Body of pancreas (tissue), 4 donors: ENCODE measurements at regions not wholly inside any gene's neighbourhood (a gene's known extent, or its start where the extent isn't known, plus 50 kb on each side); places are given as distances from the start of the nearest gene placed in this dataset.

ENCODE experiments used
- ATAC-seq: fragments of 150-250 bp; one replicate; pipeline ENCODE4 v1.9.1; 2016
- DNase-seq, 4 donors: peaks; one replicate each; pipeline ENCODE4 v3.0.0-alpha.2; 2019
- H3K27ac ChIP-seq, 4 donors: fragments of 200-600 bp; sonication (generic); 1 replicate in 3 of 4; 2 replicates in 1 of 4; pipeline versions ENCODE4 v1.5.1 to v1.6.1; 2016 to 2019; ENCODE audit warnings: mild to moderate bottlenecking in 1 of 4, mixed read lengths in 1 of 4, moderate library complexity in 1 of 4
- H3K27me3 ChIP-seq, 2 donors: fragments of 200-600 bp; sonication (generic); one replicate each; pipeline ENCODE4 v1.6.0; 2016; ENCODE audit warnings: mild to moderate bottlenecking in 1 of 2
- H3K36me3 ChIP-seq, 2 donors: fragments of 200-600 bp; sonication (generic); replicated peaks in 1 of 2; 2 replicates each; pipeline ENCODE4 v1.5.1; 2016; ENCODE audit warnings: low read depth in 2 of 2; ENCODE audit not compliant: insufficient read depth in 1 of 2
- H3K4me1 ChIP-seq: fragments of 200-600 bp; sonication (generic); one replicate; pipeline ENCODE4 v1.6.0; 2016
- H3K4me3 ChIP-seq, 2 donors: fragments of 200-600 bp; sonication (generic); 1 replicate in 1 of 2; 2 replicates in 1 of 2; pipeline ENCODE4 v1.5.1; 2016 to 2019
- H3K9me3 ChIP-seq, 3 donors: fragments of 200-600 bp; sonication (generic); 1 replicate in 2 of 3; 2 replicates in 1 of 3; pipeline ENCODE4 v1.5.1; 2016
- POLR2A ChIP-seq, 3 donors: fragments of 450-650 bp; IDR thresholded peaks; one replicate each; pipeline ENCODE4 v1.6.1; 2016; ENCODE audit warnings: antibody characterized with exemption in 3 of 3, mild to moderate bottlenecking in 2 of 3
- WGBS, 2 donors: methylation state at CpG; one replicate each; pipeline ENCODE4 v1.1.5; 2017; 5-methylcytosine and 5-hydroxymethylcytosine counted together
- intact Hi-C: fragments of 100-400 bp; cut with DNase I; formaldehyde crosslinking; loops from one replicate; pipeline ENCODE4 v1.15.1; 2023
- TF ChIP-seq, protein P1 (sequence below), 7 experiments: fragments of 450-650 bp in 4 of 7; fragments of 200-600 bp in 3 of 7; sonication (generic) in 3 of 7; IDR thresholded peaks; one replicate each; pipeline ENCODE4 v1.5.1; 2016 to 2019; ENCODE audit warnings: antibody characterized with exemption in 7 of 7

DNA sequence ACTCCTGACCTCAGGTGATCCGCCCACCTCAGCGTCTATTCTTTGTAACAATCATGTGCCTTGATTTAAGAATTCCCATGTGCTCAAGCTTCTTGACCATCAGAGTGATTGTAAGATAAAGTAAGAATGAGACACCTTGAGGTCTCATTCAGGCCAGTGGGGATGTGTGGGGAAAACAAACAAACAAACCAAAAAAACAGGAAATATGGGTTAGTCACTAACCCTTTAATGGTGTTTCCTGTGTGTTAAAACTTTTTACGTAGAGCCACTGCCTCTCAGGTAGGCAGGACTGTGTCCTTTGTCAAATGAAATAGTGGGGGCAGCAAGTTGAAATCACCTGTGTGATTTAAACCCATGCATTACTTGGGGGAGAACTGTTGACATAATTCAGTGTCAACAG is 91.5 kb upstream of the DHRSX start:
- no peak for TF ChIP-seq POLR2A (IDR thresholded peaks at IDR 0.05)
- TF ChIP-seq, protein P1, sequence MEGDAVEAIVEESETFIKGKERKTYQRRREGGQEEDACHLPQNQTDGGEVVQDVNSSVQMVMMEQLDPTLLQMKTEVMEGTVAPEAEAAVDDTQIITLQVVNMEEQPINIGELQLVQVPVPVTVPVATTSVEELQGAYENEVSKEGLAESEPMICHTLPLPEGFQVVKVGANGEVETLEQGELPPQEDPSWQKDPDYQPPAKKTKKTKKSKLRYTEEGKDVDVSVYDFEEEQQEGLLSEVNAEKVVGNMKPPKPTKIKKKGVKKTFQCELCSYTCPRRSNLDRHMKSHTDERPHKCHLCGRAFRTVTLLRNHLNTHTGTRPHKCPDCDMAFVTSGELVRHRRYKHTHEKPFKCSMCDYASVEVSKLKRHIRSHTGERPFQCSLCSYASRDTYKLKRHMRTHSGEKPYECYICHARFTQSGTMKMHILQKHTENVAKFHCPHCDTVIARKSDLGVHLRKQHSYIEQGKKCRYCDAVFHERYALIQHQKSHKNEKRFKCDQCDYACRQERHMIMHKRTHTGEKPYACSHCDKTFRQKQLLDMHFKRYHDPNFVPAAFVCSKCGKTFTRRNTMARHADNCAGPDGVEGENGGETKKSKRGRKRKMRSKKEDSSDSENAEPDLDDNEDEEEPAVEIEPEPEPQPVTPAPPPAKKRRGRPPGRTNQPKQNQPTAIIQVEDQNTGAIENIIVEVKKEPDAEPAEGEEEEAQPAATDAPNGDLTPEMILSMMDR (IDR thresholded peaks at IDR 0.05), result no peak
- intact Hi-C loops, result loop anchor here (10.0 kb wide), 1 partner anchor 937 kb away; no protein-coding TSS in a partner anchor
- Histone ChIP-seq H3K36me3 (no peaks in the 10 kb centered on the region), H3K9me3 (no peaks in the 10 kb centered on the region), H3K27ac (no peak overlapping the region), H3K4me1 (peaks cover 3% of the 10 kb centered on the region), H3K27me3 (no peaks in the 10 kb centered on the region), H3K4me3 (no peak overlapping the region)
- no peak for ATAC-seq
- 68 to 70% methylated on average over 3 of the region's 3 CpGs for WGBS, 2 donors
- no peak for DNase-seq

- H3K27me3 ChIP-seq, result peaks cover 0 to 8% of the 10 kb centered on the region in 2 donors
- H3K9me3 ChIP-seq, result no peaks in the 10 kb centered on the region
- 63 to 68% methylated on average over 8 to 9 of the region's 9 CpGs for WGBS, 2 donors
- peaks cover 3% of the 10 kb centered on the region for H3K4me1 ChIP-seq
- ATAC-seq (no peak), DNase-seq (no peak)
- TF ChIP-seq POLR2A (IDR thresholded peaks at IDR 0.05), result no peak
- TF ChIP-seq, protein P1 (IDR thresholded peaks at IDR 0.05), result no peak
- H3K4me3 ChIP-seq, result no peak overlapping the region
- intact Hi-C loops, result loop anchor here (10.0 kb wide), 1 partner anchor 935 kb away; no protein-coding TSS in a partner anchor
- H3K36me3 ChIP-seq, result no peaks in the 10 kb centered on the region
- no peak overlapping the region for H3K27ac ChIP-seq
Measured at GRCh38 chrX:2589186-2590020, 88.6 kb upstream of the DHRSX start.

- intact Hi-C loops, result no loop called here
- Histone ChIP-seq H3K9me3 (no peaks in the 10 kb centered on the region), H3K27me3 (peaks cover 0 to 17% of the 10 kb centered on the region in 2 donors), H3K36me3 (no peaks in the 10 kb centered on the region), H3K27ac (no peak overlapping the region), H3K4me1 (peaks cover 10% of the 10 kb centered on the region), H3K4me3 (no peak overlapping the region)
- ATAC-seq (no peak), DNase-seq (no peak)
- 92 to 96% methylated on average over 4 of the region's 4 CpGs for WGBS, 2 donors
- no peak for TF ChIP-seq POLR2A (IDR thresholded peaks at IDR 0.05)
- TF ChIP-seq, protein P1 (IDR thresholded peaks at IDR 0.05), result no peak
Measured at GRCh38 chrX:2588049-2588448, 87.3 kb upstream of the DHRSX start.

GRCh38 chrX:2587146-2587545 is 86.4 kb upstream of the DHRSX start:
- Histone ChIP-seq H3K27me3 (peaks cover 0 to 23% of the 10 kb centered on the region in 2 donors), H3K9me3 (no peaks in the 10 kb centered on the region), H3K27ac (no peak overlapping the region), H3K4me1 (peaks cover 13% of the 10 kb centered on the region), H3K36me3 (no peaks in the 10 kb centered on the region), H3K4me3 (no peak overlapping the region)
- TF ChIP-seq POLR2A (IDR thresholded peaks at IDR 0.05), result no peak
- TF ChIP-seq, protein P1 (IDR thresholded peaks at IDR 0.05), result no peak
- intact Hi-C loops, result no loop called here
- DNase-seq (no peak), ATAC-seq (no peak)
- WGBS, 2 donors, result 70 to 74% methylated on average over 4 of the region's 4 CpGs

GRCh38 chrX:2585158-2585470 is 84.3 kb upstream of the DHRSX start:
- intact Hi-C loops, result no loop called here
- Histone ChIP-seq H3K4me1 (peaks cover 13% of the 10 kb centered on the region), H3K36me3 (no peaks in the 10 kb centered on the region), H3K27me3 (peaks cover 0 to 23% of the 10 kb centered on the region in 2 donors), H3K27ac (no peak overlapping the region), H3K4me3 (no peak overlapping the region), H3K9me3 (no peaks in the 10 kb centered on the region)
- no peak for ATAC-seq
- WGBS, 2 donors, result 53 to 77% methylated on average over 4 to 8 of the region's 8 CpGs
- no peak for DNase-seq
- TF ChIP-seq, protein P1 (IDR thresholded peaks at IDR 0.05), result no peak
- no peak for TF ChIP-seq POLR2A (IDR thresholded peaks at IDR 0.05)
